HEK293T (cell line): ENCODE measurements at regions not wholly inside any gene's neighbourhood (a gene's known extent, or its start where the extent isn't known, plus 50 kb on each side); places are given as distances from the start of the nearest gene placed in this dataset.
"Not testable (repeated sequence)": the region's sequence is repeated elsewhere in the genome, so short reads cannot be mapped to it uniquely, and the experiment has no call there.

Experiments used
- CTCF ChIA-PET: fragments of 350-600 bp; formaldehyde crosslinking; extraction: SDS; loops from one replicate; lab custom pipeline; 2021; ENCODE audit warnings: antibody characterized with exemption, inconsistent platforms; lab: Yijun Ruan, JAX
- POLR2A ChIA-PET: fragments of 350-600 bp; formaldehyde crosslinking; extraction: SDS; loops from one replicate; lab custom pipeline; 2020; ENCODE audit warnings: antibody characterized with exemption, inconsistent platforms; lab: Yijun Ruan, JAX
- DNase-seq: peaks from one replicate; pipeline ENCODE4 v3.0.0; 2012; ENCODE audit warnings: mixed read lengths; ENCODE audit errors: extremely low spot score
- ARNT ChIP-seq: fragments of 450-650 bp; IDR thresholded peaks from 2 replicates; pipeline ENCODE4 v1.6.1; 2017; ENCODE audit warnings: mild to moderate bottlenecking
- BHLHE40 ChIP-seq: fragments of 450-650 bp; IDR thresholded peaks from 2 replicates; pipeline ENCODE4 v1.6.1; 2016; ENCODE audit warnings: mild to moderate bottlenecking, moderate library complexity, borderline replicate concordance
- CTBP1 ChIP-seq: fragments of 450-650 bp; IDR thresholded peaks from 2 replicates; pipeline ENCODE4 v1.6.1; 2016; ENCODE audit warnings: borderline replicate concordance
- ELF4 ChIP-seq: fragments of 450-650 bp; IDR thresholded peaks from 2 replicates; pipeline ENCODE4 v1.6.1; 2017; ENCODE audit warnings: antibody characterized with exemption
- FOXA1 ChIP-seq: fragments of 450-650 bp; IDR thresholded peaks from 2 replicates; pipeline ENCODE4 v1.6.1; 2016; ENCODE audit warnings: mild to moderate bottlenecking
- FOXK2 ChIP-seq: fragments of 450-650 bp; IDR thresholded peaks from 2 replicates; pipeline ENCODE4 v1.6.1; 2016; ENCODE audit warnings: mild to moderate bottlenecking
- FOXM1 ChIP-seq: fragments of 450-650 bp; IDR thresholded peaks from 2 replicates; pipeline ENCODE4 v1.6.1; 2017; ENCODE audit warnings: mild to moderate bottlenecking, borderline replicate concordance
- HDGF ChIP-seq: fragments of 450-650 bp; IDR thresholded peaks from 2 replicates; pipeline ENCODE4 v1.6.1; 2017; ENCODE audit warnings: antibody characterized with exemption, borderline replicate concordance
- L3MBTL2 ChIP-seq: fragments of 450-650 bp; conservative IDR thresholded peaks from 2 replicates; pipeline ENCODE4 v1.6.1; 2016; ENCODE audit warnings: mild to moderate bottlenecking
- LEF1 ChIP-seq: fragments of 450-650 bp; IDR thresholded peaks from 2 replicates; pipeline ENCODE4 v1.6.1; 2017; ENCODE audit warnings: mild to moderate bottlenecking, borderline replicate concordance
- NFRKB ChIP-seq: fragments of 450-650 bp; IDR thresholded peaks from 2 replicates; pipeline ENCODE4 v1.6.1; 2016; ENCODE audit warnings: mild to moderate bottlenecking, moderate library complexity
- SP1 ChIP-seq: fragments of 450-650 bp; IDR thresholded peaks from 2 replicates; pipeline ENCODE4 v1.6.1; 2017
- SUZ12 ChIP-seq: fragments of 450-650 bp; IDR thresholded peaks from 2 replicates; pipeline ENCODE4 v1.6.1; 2016; ENCODE audit warnings: mild to moderate bottlenecking
- TARDBP ChIP-seq: fragments of 450-650 bp; IDR thresholded peaks from 2 replicates; pipeline ENCODE4 v1.6.1; 2016
- ZNF384 ChIP-seq: fragments of 450-650 bp; IDR thresholded peaks from 2 replicates; pipeline ENCODE4 v1.6.1; 2016
- TF ChIP-seq, protein P1 (sequence below): fragments of 450-650 bp; IDR thresholded peaks from 2 replicates; pipeline ENCODE4 v1.6.1; 2016

DNA sequence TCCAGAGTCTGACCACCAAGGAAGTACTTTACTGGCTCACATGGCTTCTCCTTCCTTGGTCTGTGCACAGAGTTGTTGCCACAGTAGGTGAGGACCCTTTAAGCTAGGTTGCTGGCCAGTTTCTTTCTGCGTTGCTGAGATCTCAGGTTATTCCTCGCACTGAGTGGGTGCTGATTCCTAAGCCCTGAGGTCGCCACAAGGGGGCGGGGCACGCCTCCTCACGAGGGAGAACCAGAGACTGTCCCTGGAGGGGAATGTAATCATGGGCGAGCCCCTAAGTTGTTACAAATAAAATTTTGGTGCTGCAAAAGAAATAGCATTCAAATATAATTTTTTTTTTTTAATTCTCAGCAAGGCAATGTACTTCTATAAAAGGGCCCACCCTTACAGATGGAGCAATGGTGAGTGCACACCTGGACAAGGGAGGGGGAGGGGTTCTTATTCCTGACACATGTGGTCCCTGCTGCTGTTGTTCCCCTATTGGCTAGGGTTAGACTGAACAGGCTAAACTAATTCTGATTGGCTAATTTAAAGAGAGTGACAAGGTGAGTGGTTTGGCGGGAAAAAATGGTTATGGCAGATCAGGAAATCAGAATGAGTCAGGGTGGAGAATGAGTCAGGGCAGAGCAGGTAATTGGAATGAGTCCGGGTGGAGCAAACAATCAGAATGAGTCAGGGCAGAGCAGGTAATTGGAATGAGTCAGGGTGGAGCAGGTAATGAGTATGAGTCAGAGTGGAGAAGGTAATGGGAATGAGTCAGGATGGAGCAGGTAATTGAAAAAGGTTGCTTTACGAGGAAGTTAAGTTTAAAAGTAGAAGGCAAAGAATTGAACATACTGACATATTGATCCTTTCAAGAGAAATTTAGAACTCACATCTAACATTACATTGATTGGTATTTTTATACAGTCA is 107.5 kb downstream of the VSIG4 start:
- CTCF ChIA-PET: no interaction called here
- POLR2A ChIA-PET: no interaction called here
- TF ChIP-seq HDGF (no peak), ARNT (no peak), FOXK2 (no peak), L3MBTL2 (no peak), NFRKB (no peak), TARDBP (no peak)
- DNase-seq: peak; percentile 15

DNA sequence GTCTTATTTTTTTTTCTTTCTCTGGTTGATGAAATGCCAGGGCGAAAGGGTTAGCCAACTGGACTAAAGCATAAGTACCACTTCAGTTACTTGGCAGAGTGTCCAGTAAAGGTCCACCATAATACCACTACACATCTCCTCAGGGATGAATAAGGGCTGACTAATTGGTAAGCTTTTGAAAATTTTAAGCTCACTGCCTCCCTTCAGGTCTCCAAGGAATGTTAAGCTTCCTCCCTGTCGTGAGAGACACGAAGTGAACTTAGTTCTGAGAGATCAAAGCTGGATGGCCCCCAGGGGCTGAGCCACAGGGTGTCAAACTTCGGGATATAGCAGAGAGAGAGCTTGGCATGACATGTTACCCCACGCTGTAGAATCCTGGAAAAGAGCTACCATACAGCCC is 111.4 kb downstream of the VSIG4 start:
- CTCF ChIA-PET: no interaction called here
- POLR2A ChIA-PET: no interaction called here
- TF ChIP-seq ARNT (no peak), FOXA1 (no peak), FOXK2 (no peak), CTBP1 (no peak), LEF1 (no peak), SUZ12 (no peak), ZNF384 (no peak), ELF4 (no peak), FOXM1 (no peak), BHLHE40 (no peak), NFRKB (no peak), L3MBTL2 (no peak), SP1 (no peak), HDGF (no peak), TARDBP (no peak)
- TF ChIP-seq, protein P1, sequence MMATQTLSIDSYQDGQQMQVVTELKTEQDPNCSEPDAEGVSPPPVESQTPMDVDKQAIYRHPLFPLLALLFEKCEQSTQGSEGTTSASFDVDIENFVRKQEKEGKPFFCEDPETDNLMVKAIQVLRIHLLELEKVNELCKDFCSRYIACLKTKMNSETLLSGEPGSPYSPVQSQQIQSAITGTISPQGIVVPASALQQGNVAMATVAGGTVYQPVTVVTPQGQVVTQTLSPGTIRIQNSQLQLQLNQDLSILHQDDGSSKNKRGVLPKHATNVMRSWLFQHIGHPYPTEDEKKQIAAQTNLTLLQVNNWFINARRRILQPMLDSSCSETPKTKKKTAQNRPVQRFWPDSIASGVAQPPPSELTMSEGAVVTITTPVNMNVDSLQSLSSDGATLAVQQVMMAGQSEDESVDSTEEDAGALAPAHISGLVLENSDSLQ: no peak
- DNase-seq: no peak

DNA sequence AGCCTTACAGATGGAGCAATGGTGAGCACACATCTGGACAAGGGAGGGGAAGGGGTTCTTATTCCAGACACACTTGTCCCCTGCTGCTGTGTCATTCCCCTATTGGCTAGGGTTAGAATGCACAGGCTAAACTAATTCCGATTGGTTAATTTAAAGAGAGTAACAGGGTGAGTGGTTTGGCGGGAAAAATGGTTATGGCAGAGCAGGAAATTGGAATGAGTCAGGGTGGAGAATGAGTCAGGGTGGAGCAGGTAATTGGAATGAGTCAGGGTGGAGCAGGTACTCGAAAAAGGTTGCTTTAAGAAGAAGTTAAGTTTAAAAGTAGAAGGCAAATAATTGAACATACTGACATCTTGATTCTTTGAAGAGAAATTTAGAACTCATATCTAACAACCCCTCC is 112.5 kb downstream of the VSIG4 start:
- DNase-seq, CTCF ChIA-PET, POLR2A ChIA-PET: not testable (repeated sequence)

DNA sequence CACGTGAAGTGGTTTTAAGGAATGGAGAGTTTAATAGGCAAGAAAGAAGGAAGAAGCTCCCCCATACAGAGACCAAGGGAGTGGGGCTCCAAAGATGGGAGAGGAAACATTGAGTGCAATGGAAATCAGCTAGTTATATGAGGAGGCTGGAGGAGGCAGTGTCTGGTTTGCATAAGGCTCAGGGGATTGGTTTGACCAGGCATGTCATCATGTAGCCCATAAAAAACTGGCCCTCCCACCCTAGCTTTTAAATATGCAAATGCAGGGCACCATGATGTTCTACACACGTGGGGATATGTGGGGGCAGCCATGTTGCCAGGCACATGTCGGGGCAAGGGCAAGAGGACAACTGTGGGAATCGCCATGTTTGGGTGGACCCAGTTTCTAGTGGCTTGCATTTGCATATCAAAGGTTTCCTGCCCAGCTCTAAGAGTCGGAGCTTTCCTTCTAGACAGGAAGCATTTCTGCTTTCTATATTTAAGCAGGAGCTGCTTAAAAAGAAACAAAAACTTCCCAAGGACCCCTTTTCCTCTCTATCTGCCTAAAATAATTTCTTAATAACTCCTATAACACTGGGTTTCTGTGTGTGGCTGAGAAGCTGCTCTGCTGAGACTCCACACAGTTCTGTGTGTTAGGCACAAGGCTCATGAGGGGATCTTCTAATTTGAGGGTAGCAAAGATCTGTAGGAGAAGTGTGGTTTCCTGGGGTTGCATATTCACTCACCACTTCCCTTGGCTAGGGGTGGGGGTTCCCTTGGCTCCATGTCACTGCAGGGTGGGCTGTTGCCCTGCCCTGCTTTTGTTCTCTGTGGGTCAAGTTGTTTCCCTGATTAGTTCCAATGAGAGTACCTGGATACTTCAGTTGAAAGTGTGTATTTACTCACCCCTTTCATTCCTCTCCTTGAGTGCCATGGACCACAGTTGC is 113.5 kb downstream of the VSIG4 start:
- CTCF ChIA-PET: no interaction called here
- TF ChIP-seq ELF4 (no peak), CTBP1 (no peak), ARNT (no peak), FOXM1 (no peak), FOXK2 (no peak), ZNF384 (no peak), SUZ12 (no peak), FOXA1 (no peak), LEF1 (no peak), TARDBP (no peak), NFRKB (no peak), L3MBTL2 (no peak), BHLHE40 (no peak)
- TF ChIP-seq, protein P1: no peak
- POLR2A ChIA-PET: no interaction called here
- no peak for DNase-seq

DNA sequence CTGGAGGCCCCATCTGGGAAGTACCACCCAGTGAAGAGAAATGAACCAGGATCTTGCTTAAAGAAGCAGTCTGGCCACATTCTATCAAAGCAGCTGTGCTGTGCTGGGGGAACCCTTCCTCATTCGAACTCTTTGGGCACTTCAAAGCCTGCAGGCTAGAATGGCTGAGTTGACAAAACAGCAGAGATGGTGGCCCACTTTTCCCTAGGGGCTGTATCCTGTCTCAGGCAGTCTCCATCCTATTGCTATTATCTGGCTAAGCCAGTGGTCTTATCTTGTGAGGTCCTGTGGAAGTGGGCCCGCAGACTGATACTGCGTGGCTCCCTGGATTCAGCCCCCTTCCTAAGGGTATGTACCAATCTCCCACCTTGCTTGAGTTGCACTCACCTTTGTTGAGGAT is 114.3 kb downstream of the VSIG4 start:
- ChIA-PET CTCF (no interaction called here), POLR2A (no interaction called here)
- TF ChIP-seq ARNT: no peak
- TF ChIP-seq, protein P1: no peak
- no peak for TF ChIP-seq TARDBP
- TF ChIP-seq SP1: no peak
- TF ChIP-seq FOXM1: no peak
- no peak for TF ChIP-seq FOXK2
- no peak for TF ChIP-seq BHLHE40
- no peak for TF ChIP-seq HDGF
- no peak for TF ChIP-seq L3MBTL2
- no peak for TF ChIP-seq FOXA1
- TF ChIP-seq CTBP1: no peak
- TF ChIP-seq ELF4: no peak
- TF ChIP-seq NFRKB: no peak
- TF ChIP-seq LEF1: no peak
- no peak for TF ChIP-seq SUZ12
- no peak for TF ChIP-seq ZNF384
- DNase-seq: no peak

DNA sequence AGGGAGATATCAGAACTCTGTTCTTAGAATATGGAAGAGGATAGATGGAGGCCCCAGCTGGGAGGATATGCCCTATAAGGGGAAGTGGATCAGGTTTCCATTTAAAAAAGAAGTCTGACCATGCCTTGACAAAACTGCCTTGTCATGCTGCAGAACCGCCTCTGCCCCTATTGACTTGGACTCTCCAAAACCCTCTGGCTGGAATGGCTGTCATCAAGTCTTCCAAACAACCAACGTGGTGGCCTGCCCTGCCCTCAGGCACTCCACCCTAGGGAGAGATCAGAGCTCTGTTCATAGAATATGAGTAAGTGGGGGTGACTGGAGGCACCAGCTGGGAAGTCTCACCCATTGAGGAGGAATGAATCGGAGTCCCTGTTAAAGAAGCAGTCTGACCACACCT is 114.9 kb downstream of the VSIG4 start:
- ChIA-PET POLR2A (no interaction called here), CTCF (no interaction called here)
- TF ChIP-seq FOXA1 (no peak), TARDBP (no peak), L3MBTL2 (no peak), NFRKB (no peak)
- DNase-seq: no peak
